HG03097 (cell line): ENCODE measurements at regions not wholly inside any gene's neighbourhood (a gene's known extent, or its start where the extent isn't known, plus 50 kb on each side); places are given as distances from the start of the nearest gene placed in this dataset.
"Not testable (repeated sequence)": the region's sequence is repeated elsewhere in the genome, so short reads cannot be mapped to it uniquely, and the experiment has no call there.

Experiments used
- ATAC-seq: cut with Tn5 transposase; IDR thresholded peaks from one replicate; pipeline ENCODE4 v1.9.1; 2021; ENCODE audit not compliant: unreplicated experiment, low FRiP score

GRCh38 chr3:151675858-151676615, 57.7 kb upstream of the AADACL2 start:
- no peak for ATAC-seq

DNA sequence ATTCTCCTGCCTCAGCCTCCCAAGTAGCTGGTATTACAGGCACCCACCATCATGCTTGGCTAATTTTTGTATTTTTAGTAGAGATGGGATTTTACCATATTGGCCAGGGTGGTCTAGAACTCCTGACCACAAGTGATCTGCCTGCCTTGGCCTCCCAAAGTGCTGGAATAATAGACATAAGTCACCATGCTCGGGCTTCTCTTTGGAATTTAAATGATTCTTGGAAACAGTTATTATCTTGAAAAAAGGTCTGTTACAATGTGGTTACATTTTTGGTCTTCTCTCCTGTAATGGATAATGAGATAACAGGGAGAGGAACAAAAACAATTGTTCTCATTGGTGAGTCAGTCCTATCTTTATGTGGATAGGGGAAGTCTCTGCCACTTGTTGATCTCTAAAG, 59.8 kb upstream of the AADACL2 start:
- ATAC-seq = no peak

DNA sequence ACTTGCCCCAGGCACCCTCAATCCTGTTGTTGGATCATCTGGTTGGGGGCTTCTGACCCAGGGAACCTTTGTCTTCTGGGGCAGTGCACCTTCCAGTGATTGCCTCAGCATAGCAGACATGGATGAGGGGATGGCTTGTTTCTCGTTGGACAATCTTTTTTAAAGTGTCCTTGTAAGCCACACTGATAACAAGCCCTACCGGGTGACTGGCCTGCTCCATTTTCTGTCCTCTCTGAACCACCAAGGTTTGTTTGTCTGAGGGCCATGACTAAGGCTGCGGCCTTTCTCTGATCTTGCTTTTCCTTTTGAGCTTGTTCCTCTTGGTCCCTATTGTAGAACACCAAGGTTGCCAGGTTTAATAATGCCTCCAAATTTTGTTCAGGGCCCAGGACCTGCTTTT, 66.0 kb upstream of the AADACL2 start:
- not testable (repeated sequence) for ATAC-seq

DNA sequence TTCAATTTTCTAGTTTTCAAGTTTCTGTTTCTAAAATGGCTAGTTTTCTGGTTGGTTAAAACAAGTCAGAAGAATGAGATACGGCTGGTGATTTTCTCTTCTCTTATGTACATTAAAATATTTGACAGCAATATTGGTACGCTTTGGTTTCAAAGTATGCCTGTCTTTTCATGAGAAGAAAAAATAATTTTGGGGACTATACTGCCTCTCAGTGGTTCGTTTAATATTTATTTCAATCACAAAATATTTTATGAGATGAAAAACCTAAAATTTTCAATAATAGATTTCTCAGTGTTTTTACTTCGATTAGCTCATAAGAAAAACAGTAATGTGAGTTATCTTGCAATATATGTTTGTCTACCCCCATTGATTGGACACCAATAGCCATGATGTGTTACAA, 72.8 kb upstream of the AADACL2 start:
- no peak for ATAC-seq

DNA sequence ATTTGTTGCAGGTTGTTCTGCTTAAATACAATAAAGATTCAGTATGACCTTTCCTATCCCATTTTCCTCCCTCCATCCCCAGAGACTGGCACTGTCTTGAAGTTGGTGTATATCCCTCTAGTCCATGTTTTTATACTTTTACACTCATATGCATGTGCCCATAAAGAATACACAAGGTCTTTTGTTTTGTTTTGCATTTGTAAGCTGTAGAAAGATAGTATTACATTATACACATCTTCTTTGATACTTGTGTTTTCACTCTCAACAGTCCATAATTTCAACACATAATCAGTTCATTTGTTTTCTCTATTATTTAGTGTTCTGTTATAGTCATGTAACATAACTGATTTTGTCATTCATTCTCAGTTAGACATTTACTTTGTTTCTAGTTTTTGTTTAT, 88.7 kb upstream of the AADACL2 start:
- ATAC-seq = no peak

GRCh38 chr3:151644020-151644620, 89.6 kb upstream of the AADACL2 start:
- no peak for ATAC-seq

DNA sequence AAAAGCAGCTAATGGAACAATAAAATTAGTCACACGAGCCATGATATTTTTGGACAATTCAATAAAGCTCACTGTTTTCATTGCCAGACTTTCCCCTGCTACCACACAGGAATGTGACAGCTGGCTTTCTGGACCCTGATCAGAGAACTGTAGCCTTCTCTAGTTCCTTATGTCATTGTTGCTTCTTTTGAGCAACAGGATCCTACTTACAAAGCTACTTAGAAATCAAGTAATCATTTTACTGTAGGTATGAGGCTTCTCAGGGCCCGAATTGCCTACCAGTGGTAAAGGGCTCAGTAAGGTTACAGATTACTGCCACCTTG, 94.3 kb upstream of the AADACL2 start:
- ATAC-seq = no peak

DNA sequence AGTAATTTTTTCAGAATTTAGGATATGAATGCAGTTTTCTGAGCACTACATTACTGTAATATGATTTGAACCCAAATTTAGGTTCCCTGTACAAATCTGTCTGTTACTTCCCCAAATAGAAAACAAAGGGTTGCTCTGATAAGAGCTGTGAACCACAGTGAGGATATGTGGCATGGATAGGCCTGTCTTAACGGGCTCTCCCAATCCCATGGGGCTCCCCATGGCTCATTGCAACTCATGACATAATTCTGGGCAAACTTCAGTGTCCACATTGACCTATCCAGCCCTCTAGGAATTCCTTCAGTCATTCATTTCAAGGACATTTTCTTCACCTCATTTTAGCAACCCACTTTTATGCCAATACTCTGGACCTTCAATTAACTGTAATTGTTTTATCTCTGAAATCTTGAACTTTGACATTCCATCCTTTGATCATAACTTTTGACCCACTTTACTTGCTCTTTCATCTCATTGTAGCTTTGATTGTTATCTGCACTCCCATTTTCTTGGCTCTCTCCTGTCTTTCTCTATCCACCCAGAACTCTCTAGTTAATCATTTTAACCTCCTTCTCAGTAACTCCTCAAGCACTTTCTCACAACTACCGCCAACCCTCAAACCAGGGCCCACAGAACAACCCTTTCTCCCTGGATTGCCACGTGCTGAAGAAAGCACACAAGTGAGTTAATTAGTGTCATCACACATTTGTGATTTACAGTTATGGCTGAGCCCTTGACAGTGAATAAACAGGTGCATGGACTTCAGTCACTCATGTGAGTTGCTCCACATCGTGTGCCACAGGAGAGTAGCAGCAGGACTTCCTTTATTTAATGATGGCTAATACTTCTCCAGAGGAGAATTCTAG, 94.9 kb upstream of the AADACL2 start:
- ATAC-seq = no peak

GRCh38 chr3:151635905-151636304, 97.8 kb upstream of the AADACL2 start:
- ATAC-seq = no peak

DNA sequence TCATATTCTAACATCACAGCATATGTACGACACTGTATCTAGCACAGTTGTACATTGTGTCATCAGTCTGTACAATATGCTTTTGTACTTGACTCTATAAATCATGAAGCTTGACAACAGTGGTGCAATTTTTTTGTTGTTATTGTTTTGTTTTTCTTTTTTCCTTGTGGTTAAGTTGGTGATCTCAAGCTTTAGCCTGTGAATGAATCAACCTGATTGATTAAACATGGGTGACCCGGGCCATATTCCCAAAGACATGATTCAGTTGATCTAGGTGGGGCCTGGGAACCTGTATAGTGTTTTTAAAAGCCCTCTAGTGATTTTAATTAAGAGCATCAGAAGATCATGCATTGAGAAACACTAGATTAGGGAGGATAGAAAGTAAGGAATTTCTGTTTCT, 101.8 kb upstream of the AADACL2 start:
- ATAC-seq = no peak

DNA sequence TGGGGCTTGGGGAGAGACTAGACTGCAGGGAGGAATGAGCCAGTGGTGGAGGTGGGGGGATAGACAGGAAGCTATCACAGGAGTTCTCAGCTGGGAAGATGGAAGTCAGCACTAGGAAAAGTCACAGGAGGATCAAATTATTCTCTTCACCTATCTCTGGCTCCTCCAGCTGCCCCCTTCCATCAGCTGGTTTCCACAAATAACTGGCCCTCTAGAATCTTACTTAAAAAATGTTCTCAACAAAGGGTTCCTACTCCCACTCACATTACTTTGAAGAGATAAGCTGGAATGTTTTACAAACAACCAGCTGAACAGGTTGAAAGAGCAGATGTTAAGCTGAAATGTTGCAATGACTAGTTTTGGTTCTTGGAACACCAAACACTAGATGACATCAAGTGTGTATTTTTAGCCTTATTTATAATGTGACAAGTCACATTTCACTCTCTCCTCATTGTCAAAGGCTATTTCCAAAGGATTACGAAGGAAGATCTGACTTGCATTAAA, 102.7 kb upstream of the AADACL2 start:
- ATAC-seq = no peak

GRCh38 chr3:151630035-151630434, 103.7 kb upstream of the AADACL2 start:
- no peak for ATAC-seq

DNA sequence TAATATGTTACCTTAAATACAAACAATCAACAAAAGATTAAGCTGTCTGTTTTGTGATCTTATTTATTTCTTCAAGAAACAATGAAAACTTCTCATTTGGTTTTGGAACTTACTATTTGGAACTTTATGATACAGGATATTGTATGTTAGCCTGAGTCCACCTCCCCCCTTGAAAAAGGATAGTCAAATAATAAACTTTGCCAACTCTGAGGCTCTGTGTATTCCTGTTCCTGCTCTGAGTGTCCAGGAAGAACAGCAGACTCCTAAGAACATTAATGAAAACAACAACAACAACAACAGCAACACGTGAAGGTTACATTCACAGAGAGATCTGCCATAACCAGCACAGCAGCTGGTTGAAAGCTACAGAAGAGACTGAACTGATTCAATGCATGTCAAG, 108.1 kb upstream of the AADACL2 start:
- ATAC-seq = no peak

DNA sequence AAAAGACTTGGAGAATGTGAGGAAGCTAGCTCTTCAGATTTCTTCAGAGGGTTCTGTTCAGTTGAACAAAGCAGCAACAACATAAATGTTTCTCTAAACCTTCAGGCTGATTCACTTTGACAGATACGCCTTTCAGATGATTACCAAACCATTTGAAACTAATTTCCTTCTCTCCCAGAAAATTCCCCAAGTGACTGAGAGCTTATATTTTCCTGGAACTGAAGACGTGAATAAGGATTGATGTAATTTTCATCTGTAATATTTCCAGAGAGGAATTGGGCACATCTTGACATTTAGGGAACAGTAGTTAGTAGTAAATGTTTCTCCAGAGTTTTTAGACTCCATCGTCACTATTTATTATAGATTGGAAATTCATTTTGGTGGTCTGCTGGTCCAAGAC, 108.6 kb upstream of the AADACL2 start:
- no peak for ATAC-seq

DNA sequence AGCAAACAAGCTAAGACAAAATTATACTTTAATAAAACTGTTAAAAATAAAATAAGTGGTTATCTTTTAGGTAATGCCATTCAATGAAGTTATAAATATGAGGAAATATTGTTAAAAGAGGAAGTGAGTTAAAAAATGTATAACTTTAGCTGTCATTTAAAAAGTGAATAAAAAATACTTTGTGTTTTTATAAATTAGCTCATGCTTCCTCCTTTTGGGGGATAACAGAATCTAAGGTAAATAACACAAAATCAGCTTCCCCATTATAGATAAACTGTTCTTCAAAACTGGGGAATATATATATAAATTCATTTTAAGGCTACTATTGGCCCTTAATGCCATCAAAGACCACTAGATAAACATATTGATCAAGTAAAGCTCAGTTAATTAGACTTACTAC, 113.7 kb upstream of the AADACL2 start:
- ATAC-seq = no peak

DNA sequence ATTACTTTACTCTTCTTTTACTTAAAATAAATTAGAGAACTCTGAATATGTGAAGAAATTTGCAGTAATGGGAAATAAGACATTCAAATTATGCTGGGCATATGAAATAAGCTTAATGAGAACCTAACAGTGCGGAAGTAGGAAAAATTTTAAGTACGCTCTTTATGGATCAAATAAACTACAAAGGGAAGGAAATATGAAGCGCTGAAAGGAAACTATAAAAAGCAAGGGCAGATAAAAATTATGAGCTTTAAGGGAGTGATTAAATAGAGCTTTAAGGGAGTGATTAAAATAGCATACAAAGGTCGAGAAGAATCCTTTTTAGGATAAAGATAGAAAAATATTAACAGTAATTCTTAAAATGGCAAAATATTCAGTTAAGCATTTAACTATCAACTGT, 118.3 kb upstream of the AADACL2 start:
- ATAC-seq = no peak

DNA sequence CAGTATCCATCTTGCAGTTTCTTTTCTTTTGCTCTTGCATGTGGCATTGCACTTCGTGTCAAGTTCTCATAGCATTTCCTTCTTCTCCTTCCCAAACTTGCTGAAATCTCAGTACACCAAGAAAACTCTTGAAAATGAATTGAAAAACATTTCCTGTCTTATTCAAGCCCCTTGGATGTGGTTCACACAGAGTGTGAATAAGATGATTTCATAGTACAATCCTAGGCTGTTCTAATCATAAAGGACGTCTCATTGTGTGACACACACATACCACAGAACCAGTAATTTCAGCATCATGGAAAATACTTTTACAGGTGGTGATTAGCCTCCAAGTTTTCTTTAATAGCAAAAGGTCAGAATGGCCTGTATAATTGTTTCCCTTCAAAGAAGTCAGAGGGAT, 121.6 kb upstream of the AADACL2 start:
- ATAC-seq = no peak

- no peak for ATAC-seq
Observed at GRCh38 chr3:151611419-151611818, 122.3 kb upstream of the AADACL2 start.

- ATAC-seq = no peak
Observed at GRCh38 chr3:151609491-151609890, 124.2 kb upstream of the AADACL2 start.

DNA sequence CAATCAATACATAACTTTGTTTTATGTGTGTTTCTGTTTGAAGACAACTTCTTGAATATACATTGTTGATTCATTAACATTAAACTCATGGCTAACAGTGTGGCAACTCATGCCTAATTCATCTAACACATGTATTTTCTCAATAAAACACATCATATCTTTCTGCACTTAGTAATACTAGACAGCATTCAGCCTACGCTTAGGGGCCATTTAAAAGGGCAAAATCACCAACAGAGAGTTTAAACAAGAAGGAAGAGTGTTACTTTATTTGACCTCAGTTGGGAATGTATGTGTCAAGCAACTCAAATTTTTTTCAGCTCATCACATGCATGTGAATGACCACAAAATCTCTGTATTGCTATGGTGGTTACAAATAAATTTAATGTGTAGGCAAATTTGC, 128.8 kb upstream of the AADACL2 start:
- ATAC-seq = no peak

DNA sequence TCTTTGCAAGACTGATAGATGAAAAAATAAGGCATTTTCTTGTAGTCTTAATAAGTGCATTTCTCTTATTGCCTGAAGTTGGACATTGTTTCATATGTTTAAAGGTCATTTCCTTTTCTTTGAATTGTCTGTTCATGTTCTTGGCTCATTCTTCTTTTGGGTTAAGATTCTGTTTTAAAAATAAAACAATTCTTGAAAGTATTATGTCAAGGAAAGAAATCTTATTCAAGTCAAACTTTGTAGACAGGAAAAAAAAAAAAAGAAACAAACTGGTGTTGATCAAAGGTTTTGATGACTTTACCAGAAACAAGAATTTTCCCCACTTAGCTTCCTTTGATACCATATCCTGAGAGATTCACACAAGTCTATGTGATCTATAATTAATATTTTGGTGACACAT, 132.9 kb upstream of the AADACL2 start:
- no peak for ATAC-seq
